ENCODE measurements at regions not wholly inside any gene's neighbourhood (a gene's known extent, or its start where the extent isn't known, plus 50 kb on each side); places are given as distances from the start of the nearest gene placed in this dataset.

DNA sequence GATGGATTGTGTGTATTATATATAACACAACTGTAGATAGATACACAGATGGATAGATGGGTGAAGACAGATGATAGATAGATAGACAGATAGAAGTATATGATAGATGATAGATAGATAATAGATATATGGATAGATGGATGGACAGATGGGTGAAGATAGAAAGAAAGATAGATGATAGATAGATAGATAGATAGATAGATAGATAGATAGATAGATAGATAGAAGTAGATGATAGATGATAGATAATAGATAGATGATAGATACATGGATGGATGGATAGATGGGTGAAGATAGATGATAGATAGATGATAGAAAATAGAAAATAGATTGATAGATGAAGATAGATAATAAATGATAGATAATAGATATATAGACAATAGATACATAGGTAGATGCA lies 83.3 kb downstream of the FOXF2 start:
- H3K36me3 ChIP-seq = no peaks in the 10 kb centered on the region
- H3K27me3 ChIP-seq = no peaks in the 10 kb centered on the region
- no peak overlapping the region for H3K4me3 ChIP-seq
- no peak for DNase-seq (ENCODE audit: low read depth in 1 of 2, low spot score in 1 of 2)
- TF ChIP-seq CTCF (IDR thresholded peaks at IDR 0.05; ENCODE audit: low read depth, low read length) = no peak
- H3K27ac ChIP-seq = no peak overlapping the region
- H3K9me3 ChIP-seq (ENCODE audit: low read depth) = no peaks in the 10 kb centered on the region
- H3K4me1 ChIP-seq (ENCODE audit: low read depth) = no peaks in the 10 kb centered on the region

GRCh38 chr6:1473166-1473565 lies 83.8 kb downstream of the FOXF2 start:
- no peak for TF ChIP-seq CTCF (IDR thresholded peaks at IDR 0.05; ENCODE audit: low read depth, low read length)
- DNase-seq (ENCODE audit: low read depth in 1 of 2, low spot score in 1 of 2) = no peak

DNA sequence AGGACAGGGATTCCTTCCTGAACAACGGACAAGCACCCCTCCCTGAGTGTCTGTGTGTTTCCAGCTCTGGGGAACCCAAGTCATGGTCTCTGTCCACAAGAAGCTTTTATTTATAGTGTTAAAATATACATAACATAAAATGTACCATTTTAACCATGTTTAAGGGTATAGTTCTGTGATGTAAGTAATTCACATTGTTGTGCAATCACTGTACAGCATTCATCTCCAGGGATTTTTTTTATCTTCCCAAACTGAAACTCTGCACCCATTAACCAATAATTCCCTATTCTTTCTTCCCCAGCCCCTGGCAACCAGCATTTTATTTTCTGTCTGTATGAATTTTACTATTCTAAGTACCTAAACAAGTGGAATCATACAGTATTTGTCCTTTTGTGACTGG lies 84.2 kb downstream of the FOXF2 start:
- Histone ChIP-seq H3K4me3 (no peak overlapping the region), H3K27ac (no peak overlapping the region), H3K27me3 (no peaks in the 10 kb centered on the region), H3K36me3 (no peaks in the 10 kb centered on the region), H3K4me1 (ENCODE audit: low read depth) (no peaks in the 10 kb centered on the region), H3K9me3 (ENCODE audit: low read depth) (no peaks in the 10 kb centered on the region)
- DNase-seq (ENCODE audit: low read depth in 1 of 2, low spot score in 1 of 2) = peak in 1 of 2 donors; percentile 19
- no peak for TF ChIP-seq CTCF (IDR thresholded peaks at IDR 0.05; ENCODE audit: low read depth, low read length)

More at GRCh38 chr6:1473166-1473565, 83.8 kb downstream of the FOXF2 start:
- no peak overlapping the region for H3K27ac ChIP-seq
- H3K4me3 ChIP-seq = no peak overlapping the region
- H3K27me3 ChIP-seq = no peaks in the 10 kb centered on the region
- H3K36me3 ChIP-seq = no peaks in the 10 kb centered on the region
- no peaks in the 10 kb centered on the region for H3K9me3 ChIP-seq (ENCODE audit: low read depth)
- H3K4me1 ChIP-seq (ENCODE audit: low read depth) = no peaks in the 10 kb centered on the region

DNA sequence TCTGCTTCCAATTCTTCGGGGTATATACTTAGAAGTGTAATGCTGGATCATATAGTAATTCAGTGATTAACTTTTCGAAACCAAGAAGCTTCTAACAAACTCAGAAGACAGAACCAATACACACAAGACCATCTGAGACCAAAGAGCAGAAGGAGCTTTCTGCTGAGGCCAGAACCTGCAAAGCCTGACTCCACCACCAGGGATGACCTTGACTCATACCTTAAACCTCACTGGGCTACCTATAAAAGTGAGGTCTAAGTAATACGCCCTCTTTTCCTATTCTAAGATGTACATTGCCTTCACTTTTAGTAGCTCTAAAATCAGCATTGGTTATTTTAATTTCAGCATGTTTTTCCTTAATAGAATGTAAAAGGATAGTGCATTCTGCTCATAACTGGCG lies 84.8 kb downstream of the FOXF2 start:
- Histone ChIP-seq H3K4me1 (ENCODE audit: low read depth) (no peaks in the 10 kb centered on the region), H3K9me3 (ENCODE audit: low read depth) (no peaks in the 10 kb centered on the region), H3K4me3 (no peak overlapping the region), H3K36me3 (no peaks in the 10 kb centered on the region), H3K27me3 (no peaks in the 10 kb centered on the region), H3K27ac (no peak overlapping the region)
- TF ChIP-seq CTCF (IDR thresholded peaks at IDR 0.05; ENCODE audit: low read depth, low read length) = no peak
- DNase-seq (ENCODE audit: low read depth in 1 of 2, low spot score in 1 of 2) = no peak

DNA sequence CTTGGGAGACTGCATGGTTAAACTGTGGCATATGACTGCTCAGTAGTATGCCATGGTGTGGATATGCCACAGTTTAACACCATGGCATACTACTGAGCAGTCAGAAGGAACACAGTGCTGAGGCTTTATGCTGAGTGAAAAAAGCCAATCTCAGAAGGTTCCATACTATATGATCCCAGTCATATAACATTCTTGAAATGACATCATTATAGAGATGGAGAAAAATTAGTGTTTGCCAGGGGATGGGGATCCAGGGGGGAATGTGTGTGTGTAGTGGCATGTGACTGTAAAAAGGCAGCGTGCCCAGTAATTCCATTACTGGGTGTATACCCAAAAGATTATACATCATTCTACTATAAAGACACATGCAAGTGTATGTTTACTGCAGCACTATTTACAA lies 85.8 kb downstream of the FOXF2 start:
- no peak for TF ChIP-seq CTCF (IDR thresholded peaks at IDR 0.05; ENCODE audit: low read depth, low read length)
- H3K27me3 ChIP-seq = no peaks in the 10 kb centered on the region
- H3K4me1 ChIP-seq (ENCODE audit: low read depth) = no peaks in the 10 kb centered on the region
- H3K36me3 ChIP-seq = no peaks in the 10 kb centered on the region
- H3K4me3 ChIP-seq = no peak overlapping the region
- no peak overlapping the region for H3K27ac ChIP-seq
- H3K9me3 ChIP-seq (ENCODE audit: low read depth) = no peaks in the 10 kb centered on the region
- DNase-seq (ENCODE audit: low read depth in 1 of 2, low spot score in 1 of 2) = no peak

Measured in cardiac muscle cell (in vitro differentiated cells and primary cell).